HG03558 (cell line): ENCODE measurements at regions not wholly inside any gene's neighbourhood (a gene's known extent, or its start where the extent isn't known, plus 50 kb on each side); places are given as distances from the start of the nearest gene placed in this dataset.
"Not testable (repeated sequence)": the region's sequence is repeated elsewhere in the genome, so short reads cannot be mapped to it uniquely, and the experiment has no call there.

Experiments
- ATAC-seq: cut with Tn5 transposase; IDR thresholded peaks from one replicate; pipeline ENCODE4 v1.9.1; 2021; ENCODE audit warnings: moderate number of reproducible peaks; ENCODE audit not compliant: unreplicated experiment; ENCODE audit errors: extremely low read depth

- no peak for ATAC-seq
These were observed 401.7 kb upstream of the MAF start for GRCh38 chr16:80002261-80002660.

DNA sequence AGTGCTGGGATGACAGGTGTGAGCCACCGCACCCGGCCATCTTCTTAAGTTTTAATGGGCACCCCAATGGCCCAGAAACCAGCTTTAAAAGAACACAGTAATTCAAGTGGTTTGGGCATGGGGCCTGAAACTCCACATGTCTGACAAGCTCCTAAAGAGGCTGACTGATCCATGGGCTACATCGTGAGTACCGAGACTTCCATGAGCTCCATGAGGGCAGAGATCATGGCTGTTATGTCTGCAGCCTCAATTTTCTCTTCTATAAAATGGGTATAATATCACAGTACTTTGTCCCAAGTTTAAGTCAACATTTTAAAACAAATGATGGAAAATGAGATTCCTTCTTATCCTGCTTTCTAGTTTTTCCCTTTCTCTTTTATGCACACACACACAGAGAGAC lies 397.6 kb upstream of the MAF start:
- ATAC-seq, result no peak

DNA sequence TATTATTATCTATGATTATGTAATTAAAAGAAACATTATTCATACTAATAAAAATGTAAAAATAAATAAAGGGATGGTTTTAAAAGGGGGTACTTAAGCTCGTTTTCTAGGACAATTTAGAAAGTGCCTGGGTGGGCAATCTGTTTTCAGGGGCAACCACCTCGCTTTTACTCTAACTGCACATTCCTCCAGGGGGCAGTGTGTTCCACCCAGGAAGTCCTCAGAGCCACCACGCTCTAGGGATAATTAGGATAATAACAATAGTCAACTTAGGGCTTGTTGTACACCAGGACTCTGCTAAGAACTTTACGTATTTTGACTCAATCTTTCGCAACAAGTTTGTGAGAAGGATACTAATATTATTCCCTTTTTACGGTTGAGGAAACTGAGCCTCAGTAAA lies 396.7 kb upstream of the MAF start:
- ATAC-seq, result no peak

GRCh38 chr16:79996321-79996720 lies 395.8 kb upstream of the MAF start:
- ATAC-seq, result no peak

DNA sequence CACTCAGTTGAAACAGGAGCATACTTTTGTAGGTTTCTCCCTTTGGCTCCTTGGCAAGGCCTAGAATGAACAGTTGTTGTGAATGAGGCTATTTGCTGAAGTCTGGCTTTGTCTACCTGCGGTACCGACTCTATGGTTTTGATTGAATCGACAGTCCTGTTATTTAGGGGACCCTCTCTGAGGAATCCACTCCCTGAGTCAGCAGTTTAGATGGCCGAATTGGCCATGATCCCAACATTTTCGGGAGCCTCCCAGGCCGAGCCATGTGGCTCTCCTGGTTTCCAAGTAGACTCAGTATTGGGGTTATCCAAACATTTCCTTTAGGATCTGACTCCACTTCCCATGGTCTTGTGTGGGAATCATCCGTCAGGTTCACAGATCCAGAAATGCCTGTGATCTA lies 394.8 kb upstream of the MAF start:
- no peak for ATAC-seq

DNA sequence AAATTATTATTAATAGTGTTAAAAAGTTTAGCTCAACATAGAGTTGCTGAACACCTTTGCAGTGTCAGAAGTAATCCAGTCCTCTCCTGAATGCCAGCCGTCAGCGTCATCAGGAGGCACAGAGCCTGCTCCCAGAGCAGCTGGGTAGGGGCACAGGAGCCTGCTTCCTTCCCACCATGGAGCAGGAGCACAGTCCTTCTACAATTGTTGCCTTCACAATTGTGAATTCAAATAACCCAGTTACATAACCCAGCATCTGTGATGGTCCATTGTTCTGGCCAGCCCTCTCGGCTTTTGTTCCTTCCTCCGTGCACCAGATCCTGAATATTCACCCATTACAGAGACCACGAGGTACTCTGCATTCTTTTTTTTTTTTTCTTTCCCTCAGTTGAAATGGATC lies 393.9 kb upstream of the MAF start:
- no peak for ATAC-seq

DNA sequence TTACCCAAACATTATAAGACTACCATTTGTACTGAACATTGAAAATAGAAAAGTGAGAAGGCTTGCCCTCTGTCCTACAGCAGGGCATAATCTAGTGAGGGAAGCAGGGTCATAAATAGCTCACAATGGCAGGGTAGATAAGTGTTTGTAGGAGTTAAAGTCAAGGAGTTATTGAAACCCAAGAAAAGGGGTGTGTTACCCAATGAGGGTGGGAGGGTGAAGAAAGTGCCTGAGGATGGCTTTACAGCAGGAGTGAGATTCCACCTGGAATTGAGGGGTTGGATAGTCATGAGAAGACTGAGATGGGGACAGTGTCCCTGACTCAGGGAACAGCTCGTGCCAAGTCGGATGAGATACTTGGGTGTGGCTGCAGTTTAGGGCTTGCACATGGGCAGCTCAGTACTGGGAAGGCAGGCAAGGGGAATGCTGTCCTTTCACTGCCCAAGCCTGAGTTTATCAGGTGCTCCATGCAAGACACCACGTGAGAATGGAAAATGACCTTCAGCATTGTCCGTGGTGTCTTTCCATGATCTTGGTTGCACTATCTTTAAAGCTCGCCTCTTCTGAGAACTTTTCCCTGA lies 393.2 kb upstream of the MAF start:
- ATAC-seq, result no peak

DNA sequence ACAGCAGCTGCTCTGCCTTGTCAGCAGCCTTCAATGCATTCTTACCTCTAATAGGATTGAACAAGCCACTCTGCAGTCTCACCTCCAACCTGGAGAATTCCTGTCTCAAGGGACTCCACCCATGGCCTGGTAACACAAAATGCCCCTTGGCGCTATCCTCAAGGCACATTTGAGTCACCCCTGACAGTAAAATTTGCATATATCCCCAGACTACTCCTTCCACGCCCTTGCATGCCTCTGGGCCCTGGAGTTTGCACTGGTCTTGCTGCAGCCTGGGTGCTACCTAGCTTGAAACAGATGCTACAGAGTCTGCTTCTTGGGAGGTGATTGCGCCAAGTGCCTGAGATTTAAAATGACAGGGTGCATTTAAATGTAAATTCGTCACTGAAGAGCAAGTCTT lies 391.4 kb upstream of the MAF start:
- ATAC-seq, result no peak

DNA sequence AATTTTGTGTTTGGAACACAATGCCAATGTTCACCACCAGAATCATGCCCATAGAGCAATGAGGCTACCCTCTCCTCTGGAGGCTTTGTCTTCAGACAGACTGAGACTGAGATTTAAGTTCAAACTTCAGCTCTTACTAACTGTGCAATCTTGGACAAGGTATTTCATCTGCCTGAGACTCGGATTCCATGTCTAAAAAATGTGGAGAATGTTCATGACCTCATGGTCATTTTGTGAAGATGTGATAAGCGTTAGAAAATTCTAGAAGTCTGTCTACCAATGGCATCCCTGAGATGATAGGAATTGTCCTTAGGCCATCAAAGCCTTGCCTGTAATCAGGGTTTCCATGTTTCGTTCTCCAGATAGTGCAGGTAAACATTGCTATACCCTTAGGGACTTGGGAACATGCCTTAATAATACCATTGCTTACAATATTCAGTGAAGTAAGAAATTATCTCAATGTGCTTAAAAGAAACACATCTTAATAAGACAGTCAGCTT lies 388.2 kb upstream of the MAF start:
- ATAC-seq, result no peak

DNA sequence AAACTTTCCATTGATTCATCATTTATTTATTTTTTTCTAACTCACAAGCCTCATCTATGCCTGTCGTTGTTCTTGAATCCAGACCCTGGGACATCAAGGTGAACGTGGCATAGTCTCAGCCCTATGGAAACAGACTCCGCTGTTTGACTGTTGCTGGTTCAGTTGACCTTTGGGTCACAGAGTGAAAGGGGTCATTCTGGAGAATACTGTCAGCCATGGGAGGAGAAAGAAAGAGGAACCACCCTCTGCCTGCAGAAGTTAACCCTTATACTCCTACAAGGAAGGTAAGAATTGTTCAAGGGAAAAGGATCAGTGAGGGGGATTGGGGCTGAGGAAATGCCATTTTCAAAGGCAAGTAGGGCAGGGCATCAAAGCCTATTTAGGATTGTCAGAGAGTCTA lies 387.6 kb upstream of the MAF start:
- no peak for ATAC-seq

GRCh38 chr16:79986352-79986751 lies 385.8 kb upstream of the MAF start:
- no peak for ATAC-seq

DNA sequence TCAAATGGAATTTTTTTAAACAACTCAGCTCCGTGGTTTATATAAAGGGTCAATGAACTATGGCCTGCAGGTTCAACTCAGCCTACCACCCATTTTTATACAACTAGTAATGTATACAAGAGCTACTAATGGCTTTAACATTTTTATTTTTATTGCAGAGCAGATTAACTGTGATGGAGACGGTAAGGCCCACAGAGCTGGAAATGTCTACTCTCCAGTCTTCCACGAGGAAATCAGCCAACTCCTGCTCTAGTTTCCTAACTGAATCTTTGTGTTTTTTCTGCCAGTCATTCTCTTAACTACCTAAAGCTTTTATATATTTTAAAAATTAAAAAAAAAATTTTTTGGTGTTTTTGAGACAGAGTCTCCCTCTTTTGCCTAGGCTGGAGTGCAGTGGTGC lies 385.1 kb upstream of the MAF start:
- no peak for ATAC-seq

GRCh38 chr16:79984149-79984548 lies 383.6 kb upstream of the MAF start:
- not testable (repeated sequence) for ATAC-seq

DNA sequence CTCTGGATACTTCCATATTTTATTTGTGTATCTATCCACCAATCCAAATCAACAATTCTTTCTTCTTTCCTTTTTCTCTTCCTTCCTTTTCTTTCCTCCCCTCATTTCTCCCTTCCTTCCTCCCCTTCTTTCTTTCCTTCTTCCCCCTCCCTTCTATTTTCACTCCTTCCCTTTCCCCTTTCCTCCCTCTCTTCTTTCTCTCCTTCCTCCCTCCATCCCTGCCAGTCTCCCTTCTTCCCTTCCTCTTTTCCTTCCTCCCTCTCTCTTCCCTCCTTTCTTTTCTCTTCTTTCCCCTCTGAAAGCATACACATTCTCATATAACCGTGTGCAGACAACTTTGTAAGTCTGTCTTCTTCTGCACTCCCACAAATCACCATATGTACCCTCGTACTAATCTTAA lies 382.3 kb upstream of the MAF start:
- ATAC-seq, result no peak

DNA sequence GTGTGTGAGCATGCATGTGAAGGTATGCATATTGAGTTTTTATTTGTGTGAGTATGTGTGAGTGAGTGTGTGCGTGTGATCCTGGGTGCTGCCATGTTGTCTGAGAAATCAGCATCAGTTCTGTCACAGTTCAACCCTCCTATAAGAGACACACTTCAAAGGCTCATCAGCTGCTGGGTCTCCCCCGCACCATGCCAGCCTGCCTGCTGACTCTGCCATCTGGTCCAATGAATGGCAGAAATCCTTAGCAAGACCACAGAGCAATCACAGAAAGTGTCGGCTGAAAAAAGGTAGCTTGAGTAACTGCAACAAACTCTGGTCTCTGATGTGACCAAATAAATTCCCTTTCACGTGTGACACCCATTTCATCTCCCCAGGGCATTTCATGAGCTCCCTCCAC lies 381.8 kb upstream of the MAF start:
- no peak for ATAC-seq

DNA sequence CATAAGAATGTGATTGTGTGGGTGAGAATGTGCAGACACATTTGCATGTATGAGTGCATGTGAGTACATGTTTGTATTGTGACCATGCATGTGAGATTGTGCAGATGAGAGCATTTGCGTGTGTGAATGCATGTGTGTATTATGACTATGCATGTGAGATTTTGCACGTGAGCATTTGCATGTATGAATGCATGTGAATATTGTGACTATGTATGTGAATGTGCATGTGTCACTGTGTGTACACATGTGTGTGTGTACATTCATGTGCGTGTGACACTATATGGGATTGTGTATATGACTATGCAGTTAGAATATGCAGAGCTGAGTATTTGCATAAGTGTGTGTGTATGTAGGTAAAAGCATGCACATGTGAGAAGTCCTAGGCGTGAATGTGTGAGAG lies 381.3 kb upstream of the MAF start:
- no peak for ATAC-seq

DNA sequence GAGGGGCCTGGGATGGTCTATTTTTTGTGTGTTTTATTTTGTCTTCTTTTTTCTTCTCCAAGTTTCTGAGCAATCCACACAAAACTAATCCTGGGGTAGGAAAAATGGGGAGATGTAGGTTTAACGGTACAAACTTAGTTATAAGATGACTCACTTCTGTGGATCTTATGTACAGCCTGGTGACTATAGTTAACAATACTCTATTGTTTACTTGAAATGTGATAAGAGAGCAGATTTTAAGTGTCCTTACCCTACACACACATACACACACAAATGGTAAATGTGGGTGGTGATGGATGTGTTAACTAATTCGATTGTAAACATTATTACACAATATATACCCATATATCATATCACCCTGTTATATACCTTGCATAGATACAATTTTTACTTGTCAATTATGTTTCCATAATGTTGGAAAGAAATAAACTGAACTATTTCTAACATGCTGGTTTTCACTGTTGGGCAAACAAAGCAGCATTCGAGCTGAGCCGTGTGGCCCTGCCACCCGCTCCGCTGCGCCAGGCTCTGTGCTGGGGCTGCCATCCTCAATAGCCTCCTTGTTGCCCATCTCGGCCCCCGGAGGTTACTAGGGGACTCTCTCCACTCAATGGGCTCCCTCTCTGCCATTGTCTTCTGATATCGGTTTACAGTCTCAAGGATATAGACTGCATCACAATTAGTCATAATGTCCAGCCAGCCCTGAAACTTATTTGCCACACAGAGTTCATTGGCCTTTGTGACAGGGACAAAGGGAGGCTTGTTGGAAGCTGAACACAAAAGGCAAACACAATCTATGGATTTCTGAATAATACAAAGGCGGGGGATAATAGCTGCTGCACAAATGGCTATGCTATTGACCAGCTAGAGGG lies 380.3 kb upstream of the MAF start:
- ATAC-seq, result no peak

- no peak for ATAC-seq
These were observed 377.7 kb upstream of the MAF start for GRCh38 chr16:79977940-79978836.

GRCh38 chr16:79973320-79973719 lies 372.8 kb upstream of the MAF start:
- no peak for ATAC-seq

- no peak for ATAC-seq
These were observed 371.6 kb upstream of the MAF start for GRCh38 chr16:79972053-79972704.

DNA sequence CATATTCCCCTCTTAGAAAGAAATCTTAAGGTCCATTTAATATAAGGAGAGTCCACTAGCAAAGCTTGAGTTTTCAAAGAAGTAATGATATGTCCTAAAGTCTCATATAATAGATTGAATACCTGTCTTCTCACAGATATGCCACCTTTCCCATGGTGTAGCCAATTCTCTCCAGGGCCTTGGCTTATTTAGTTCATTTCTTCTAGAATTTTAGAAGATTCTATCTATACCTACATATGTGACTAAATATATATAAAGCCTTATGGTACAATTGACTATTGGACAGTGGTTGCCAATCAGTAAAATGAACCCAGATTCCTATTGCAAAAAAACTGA lies 370.7 kb upstream of the MAF start:
- no peak for ATAC-seq
